H1 (cell line): ENCODE measurements at regions not wholly inside any gene's neighbourhood (a gene's known extent, or its start where the extent isn't known, plus 50 kb on each side); places are given as distances from the start of the nearest gene placed in this dataset.

ENCODE experiments used
- CREB1 ChIP-seq: IDR thresholded peaks from 2 replicates; pipeline ENCODE4 v1.6.1; 2012; ENCODE audit warnings: inconsistent platforms
- NRF1 ChIP-seq: IDR thresholded peaks from 2 replicates; pipeline ENCODE4 v1.6.1; 2011; ENCODE audit warnings: mild to moderate bottlenecking, low read depth, low read length, improper control_type of control experiment
- TCF12 ChIP-seq: IDR thresholded peaks from 2 replicates; pipeline ENCODE4 v1.6.1; 2011; ENCODE audit warnings: low read depth, mild to moderate bottlenecking, low read length
- TF ChIP-seq, protein P1 (sequence below), 3 experiments: IDR thresholded peaks; 1 replicate in 2 of 3; 2 replicates in 1 of 3; pipeline versions ENCODE4 v1.5.1 to v1.6.1; 2011; ENCODE audit warnings: low read length in 3 of 3, mild to moderate bottlenecking in 3 of 3, inconsistent platforms in 2 of 3, low read depth in 1 of 3, moderate library complexity in 1 of 3; ENCODE audit not compliant: insufficient read depth in 1 of 3; ENCODE audit errors: control extremely low read depth in 1 of 3

DNA sequence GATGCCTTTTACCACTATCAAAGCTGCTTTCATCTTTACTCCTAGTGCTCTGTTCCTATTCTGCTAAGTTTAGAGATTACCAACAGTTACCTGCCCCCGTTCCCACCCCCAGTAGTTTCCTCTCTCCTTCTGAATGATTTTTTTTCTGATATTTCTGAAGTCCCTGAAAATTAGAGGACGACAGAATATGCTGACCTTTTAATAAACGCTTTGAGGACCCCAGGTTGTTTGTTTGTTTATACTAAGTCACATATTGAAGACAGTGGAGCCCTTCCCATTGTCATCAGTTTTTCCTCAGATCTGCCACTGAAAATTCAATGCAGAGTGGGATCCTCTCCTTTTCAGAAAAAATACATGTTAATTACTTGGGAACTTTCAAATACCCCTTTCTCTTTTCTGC is 1039.3 kb upstream of the AGA start:
- TF ChIP-seq NRF1 (no peak), CREB1 (no peak), TCF12 (no peak)
- TF ChIP-seq, protein P1, sequence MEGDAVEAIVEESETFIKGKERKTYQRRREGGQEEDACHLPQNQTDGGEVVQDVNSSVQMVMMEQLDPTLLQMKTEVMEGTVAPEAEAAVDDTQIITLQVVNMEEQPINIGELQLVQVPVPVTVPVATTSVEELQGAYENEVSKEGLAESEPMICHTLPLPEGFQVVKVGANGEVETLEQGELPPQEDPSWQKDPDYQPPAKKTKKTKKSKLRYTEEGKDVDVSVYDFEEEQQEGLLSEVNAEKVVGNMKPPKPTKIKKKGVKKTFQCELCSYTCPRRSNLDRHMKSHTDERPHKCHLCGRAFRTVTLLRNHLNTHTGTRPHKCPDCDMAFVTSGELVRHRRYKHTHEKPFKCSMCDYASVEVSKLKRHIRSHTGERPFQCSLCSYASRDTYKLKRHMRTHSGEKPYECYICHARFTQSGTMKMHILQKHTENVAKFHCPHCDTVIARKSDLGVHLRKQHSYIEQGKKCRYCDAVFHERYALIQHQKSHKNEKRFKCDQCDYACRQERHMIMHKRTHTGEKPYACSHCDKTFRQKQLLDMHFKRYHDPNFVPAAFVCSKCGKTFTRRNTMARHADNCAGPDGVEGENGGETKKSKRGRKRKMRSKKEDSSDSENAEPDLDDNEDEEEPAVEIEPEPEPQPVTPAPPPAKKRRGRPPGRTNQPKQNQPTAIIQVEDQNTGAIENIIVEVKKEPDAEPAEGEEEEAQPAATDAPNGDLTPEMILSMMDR (IDR thresholded peaks at IDR 0.05; ENCODE audit: control extremely low read depth in 1 of 3, insufficient read depth in 1 of 3, low read depth in 1 of 3, low read length in 3 of 3): no peak
